HFF-Myc (cell line): ENCODE measurements at regions not wholly inside any gene's neighbourhood (a gene's known extent, or its start where the extent isn't known, plus 50 kb on each side); places are given as distances from the start of the nearest gene placed in this dataset.

Experiments used
- DNase-seq: peaks from one replicate; pipeline ENCODE4 v3.0.0-alpha.2; 2011; ENCODE audit warnings: low read depth; ENCODE audit errors: extremely low read depth
- H3K4me3 ChIP-seq: replicated peaks from 2 replicates; pipeline ENCODE4 v1.5.1; 2011; ENCODE audit warnings: low read depth, mild to moderate bottlenecking, control low read depth, low read length
- CTCF ChIP-seq: IDR thresholded peaks from 2 replicates; pipeline ENCODE4 v1.5.1; 2012; ENCODE audit warnings: mild to moderate bottlenecking, low read depth, low read length, control low read depth; ENCODE audit errors: missing control alignments

GRCh38 chr3:22587446-22587845 lies 615.7 kb upstream of the UBE2E2 start:
- no peak for TF ChIP-seq CTCF
- no peak overlapping the region for H3K4me3 ChIP-seq
- DNase-seq, result no peak

GRCh38 chr3:22593638-22594037 lies 609.5 kb upstream of the UBE2E2 start:
- no peak for TF ChIP-seq CTCF
- no peak for DNase-seq

GRCh38 chr3:22594990-22595389 lies 608.1 kb upstream of the UBE2E2 start:
- DNase-seq, result no peak
- TF ChIP-seq CTCF, result no peak
- H3K4me3 ChIP-seq, result no peak overlapping the region

More at GRCh38 chr3:22593638-22594037, 609.5 kb upstream of the UBE2E2 start:
- no peak overlapping the region for H3K4me3 ChIP-seq

- no peak for DNase-seq
- no peak overlapping the region for H3K4me3 ChIP-seq
- TF ChIP-seq CTCF, result no peak
These were observed 596.7 kb upstream of the UBE2E2 start for GRCh38 chr3:22606461-22606860.

GRCh38 chr3:22606938-22607337 lies 596.2 kb upstream of the UBE2E2 start:
- no peak overlapping the region for H3K4me3 ChIP-seq
- no peak for TF ChIP-seq CTCF
- DNase-seq, result no peak

GRCh38 chr3:22608093-22608492 lies 595.0 kb upstream of the UBE2E2 start:
- no peak for TF ChIP-seq CTCF
- no peak for DNase-seq
- no peak overlapping the region for H3K4me3 ChIP-seq

GRCh38 chr3:22608721-22609120 lies 594.4 kb upstream of the UBE2E2 start:
- DNase-seq, result no peak
- H3K4me3 ChIP-seq, result no peak overlapping the region
- no peak for TF ChIP-seq CTCF
